T-helper 2 cell (primary cell): ENCODE measurements at regions not wholly inside any gene's neighbourhood (a gene's known extent, or its start where the extent isn't known, plus 50 kb on each side); places are given as distances from the start of the nearest gene placed in this dataset.

Source experiments
- DNase-seq, 5 experiments: peaks; one replicate each; pipeline versions ENCODE4 v3.0.0 to v3.0.0-alpha.2; 2012 to 2022

DNA sequence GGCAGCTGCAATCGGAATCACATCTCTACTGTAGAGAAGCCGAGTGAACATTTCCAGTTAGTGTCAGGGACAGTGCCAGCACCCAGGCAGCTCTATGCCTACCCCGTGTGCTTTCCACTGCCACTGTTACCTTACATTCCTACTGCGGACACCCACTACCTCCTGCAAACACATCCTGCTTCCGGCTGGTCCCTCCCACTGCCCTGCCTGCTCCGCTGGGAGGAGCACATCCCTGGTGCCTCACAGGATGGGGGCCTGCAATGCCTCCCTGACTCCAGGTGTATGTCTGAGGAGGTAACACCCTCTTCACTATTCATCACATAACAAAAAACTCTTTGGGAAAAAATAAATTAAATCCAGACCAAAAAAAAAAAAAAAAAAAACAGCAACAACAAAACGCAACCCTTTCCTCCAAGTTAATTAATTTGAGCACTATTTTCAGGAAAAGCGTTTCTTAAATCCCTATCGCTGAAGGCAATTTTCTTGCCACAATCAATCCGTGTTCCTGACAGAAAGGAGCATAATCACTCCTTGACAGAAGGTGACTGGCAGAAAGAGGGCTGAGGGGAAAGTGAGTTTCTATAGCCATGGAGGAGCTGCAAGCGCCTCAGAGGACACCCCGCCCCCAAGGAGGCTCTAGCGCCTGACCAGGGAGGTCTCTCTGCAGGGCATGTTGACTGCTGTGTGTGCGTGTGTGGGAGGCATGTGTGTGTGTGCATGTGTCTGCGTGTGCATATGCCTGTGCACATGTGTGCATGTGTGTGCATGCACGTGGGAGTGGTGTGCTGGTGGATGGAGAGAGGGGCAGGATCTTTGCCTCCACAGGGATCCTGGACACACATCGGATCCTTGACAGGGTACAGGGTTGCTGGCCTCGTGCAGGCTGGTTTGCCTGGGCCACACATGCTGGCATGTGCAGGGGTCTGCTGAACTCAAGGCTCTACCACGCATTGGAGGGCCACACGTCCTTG lies 134.8 kb upstream of the NTM start:
- DNase-seq = no peak

DNA sequence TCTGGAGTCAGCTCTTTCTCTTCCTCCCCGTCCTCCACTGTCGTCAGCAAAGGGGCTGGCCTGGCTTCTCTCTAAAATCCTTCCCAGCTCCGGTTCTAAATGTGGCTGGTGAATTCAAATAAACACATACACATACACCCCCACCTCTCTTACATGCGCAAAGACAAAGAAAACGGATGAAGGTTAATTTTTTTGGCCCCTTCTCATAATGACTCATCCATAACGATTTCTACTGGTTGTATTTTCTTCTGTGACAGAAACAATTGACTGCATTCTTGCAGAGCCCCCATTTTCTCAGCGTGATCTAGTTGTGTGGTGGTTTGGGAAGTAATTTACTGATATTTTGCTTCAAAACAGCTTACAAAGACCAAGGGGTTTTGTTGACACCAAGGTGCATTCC lies 130.0 kb upstream of the NTM start:
- no peak for DNase-seq

DNA sequence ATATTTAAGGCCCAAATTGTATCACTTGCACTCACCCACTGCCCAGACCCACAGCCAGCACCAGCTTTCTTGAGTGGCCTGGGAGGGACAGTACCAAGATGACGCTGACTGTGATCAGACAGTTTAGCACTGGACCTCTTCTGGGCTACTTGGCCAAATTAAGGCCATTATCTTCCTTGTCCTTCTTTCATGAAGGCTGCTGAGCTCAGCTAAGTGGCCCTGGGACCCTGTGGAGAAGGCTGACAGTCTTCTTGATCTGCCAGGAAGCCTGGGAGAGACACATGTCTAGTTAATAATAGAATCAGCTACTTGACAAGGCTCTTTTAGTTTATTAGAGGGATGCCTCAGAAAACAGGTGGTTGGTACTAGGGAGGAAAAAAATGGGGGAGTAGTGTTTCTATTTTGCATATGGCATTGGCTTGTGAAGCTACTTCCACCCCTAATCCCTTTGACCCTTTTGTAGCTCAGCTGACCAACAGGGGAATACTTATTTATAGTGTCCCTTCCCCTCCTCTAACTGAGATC lies 127.9 kb upstream of the NTM start:
- no peak for DNase-seq

DNA sequence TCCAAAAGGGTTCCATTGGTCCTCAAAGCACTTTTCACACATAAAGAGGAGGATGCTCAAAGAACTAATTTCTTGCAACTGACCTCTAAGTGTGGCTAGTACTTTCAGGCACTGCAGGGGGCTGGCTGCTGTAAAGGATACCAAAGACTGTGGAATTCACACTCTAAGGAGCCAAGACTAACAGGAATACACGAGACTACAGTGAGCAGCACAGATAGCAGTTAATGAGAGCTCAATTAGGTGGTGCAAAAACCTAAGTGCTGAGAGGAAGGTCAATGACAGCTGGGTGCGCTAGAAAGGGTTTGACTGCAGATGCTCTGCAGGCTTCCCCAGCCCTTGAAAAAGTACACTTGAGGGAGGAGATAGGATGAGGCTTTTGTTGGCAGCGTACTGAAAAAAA lies 124.3 kb upstream of the NTM start:
- no peak for DNase-seq

DNA sequence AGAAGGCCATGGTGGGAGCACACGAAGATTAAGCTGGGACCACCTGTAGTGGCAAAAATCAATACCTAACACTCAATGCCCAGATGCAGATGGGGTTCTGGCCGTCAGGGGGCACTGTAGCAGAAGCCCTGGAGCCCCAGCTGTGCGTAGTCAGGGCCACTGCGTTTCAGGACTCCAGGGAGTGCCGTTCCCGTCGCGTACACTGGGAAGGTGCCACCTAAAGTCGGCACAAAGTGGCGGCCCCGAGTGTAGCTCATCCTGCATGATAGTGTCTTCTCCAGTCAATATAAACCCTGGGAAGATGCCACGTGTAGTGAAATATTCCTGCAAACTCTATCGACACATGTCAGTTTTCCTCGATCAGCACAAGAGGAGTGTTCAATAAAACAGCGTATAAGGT lies 123.8 kb upstream of the NTM start:
- DNase-seq = peak in 1 of 5 experiments; percentile 3

DNA sequence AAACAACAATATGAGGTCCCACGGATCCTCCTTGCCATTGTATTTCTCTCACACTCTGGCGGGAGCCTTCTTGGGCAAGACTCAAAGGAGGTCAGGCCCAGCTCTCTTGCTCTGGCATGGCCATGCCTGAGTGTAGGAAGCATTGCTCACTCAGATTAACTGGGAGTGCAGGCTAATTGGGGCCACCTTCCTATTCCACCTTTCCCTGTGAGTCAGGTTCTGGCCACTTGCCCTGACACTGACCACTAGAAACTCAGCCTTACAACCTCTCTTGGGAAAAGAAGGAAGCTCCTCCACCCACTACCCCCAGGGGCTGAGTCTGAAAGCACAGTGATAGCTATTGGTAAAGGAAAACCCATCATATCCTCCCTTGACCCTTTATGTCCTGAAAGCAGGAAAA lies 121.8 kb upstream of the NTM start:
- DNase-seq = no peak

DNA sequence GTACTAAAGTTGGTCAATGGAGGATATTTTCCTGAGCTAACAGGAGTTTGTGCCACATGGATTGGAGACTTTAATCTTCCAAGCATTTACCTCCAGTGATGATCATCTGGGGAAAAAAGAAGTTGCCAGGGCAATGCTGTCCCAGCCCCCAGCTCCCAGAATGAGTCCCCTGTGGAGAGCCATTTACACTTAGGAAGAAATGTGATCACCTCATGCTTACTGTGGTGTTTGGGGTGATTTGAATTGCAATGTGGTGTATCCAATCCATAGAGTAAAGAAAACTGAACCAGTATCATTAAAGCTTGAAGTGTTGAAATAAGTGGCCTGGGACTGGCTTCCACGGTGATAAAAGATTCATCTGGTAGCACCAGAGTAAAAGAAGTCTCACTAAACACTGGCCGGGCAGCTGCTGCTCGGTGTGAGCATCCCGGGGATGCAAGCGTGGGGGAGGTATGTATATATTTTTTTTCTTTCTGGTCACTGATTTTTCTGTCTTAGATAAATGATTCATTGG lies 117.2 kb upstream of the NTM start:
- DNase-seq = no peak

DNA sequence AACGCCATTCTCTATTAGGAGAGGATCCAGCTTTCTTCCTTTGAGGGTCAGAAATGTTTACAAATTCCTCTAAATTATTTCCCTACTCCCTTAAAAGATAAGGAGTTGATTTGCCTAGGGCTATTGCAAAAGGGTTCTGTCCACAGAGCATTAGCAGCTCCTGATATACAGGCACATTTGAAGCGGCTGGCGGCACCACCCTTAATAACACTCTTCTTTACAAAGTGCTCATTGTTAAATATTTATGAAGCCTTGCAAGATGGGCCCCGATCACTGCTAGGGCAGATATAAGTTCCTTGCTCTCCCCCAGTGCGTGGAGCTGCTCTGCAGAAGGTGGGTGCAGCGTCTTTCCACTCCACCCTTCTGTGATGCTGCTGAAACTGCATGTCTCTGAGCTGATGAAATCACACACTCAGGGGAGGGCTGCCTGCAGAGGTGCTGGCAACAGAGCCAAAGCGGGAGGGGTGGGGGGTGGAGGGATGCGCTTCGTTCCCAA lies 116.7 kb upstream of the NTM start:
- no peak for DNase-seq

DNA sequence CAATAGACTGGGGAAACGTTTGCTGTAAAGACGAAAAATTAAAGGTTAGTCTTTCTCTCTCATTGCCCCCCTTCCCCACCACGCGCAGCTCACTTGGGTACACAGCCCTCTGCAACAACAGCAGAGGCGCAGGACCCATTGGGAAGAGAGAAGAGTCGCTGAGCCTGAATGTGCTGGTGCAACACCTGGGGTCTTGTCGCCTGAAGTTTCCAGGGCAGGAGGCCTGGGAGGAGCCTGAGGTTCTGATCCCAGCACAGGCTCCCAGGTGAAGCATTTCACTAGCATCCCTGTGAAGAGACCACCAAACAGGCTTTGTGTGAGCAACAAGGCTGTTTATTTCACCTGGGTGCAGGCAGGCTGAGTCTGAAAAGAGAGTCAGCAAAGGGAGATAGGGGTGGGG lies 116.2 kb upstream of the NTM start:
- no peak for DNase-seq

DNA sequence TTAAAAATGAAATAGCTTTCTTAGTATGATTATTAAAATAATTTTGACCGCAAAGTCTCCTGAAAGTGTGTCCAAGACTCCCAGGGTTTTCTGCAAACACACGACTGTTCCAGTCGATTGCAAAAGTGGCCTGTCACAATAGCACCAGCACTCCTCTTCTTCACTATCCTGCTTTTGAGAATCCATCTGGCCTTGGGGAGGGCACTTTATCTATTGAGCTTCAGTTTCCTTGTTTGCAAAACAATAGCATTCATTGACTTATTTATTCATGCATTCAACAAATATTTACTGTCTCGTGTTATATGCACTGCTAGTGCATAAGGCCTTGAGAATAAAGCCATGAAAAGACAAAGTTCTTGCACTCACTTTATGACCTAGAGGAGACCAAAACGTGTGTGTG lies 96.2 kb upstream of the NTM start:
- DNase-seq = no peak

DNA sequence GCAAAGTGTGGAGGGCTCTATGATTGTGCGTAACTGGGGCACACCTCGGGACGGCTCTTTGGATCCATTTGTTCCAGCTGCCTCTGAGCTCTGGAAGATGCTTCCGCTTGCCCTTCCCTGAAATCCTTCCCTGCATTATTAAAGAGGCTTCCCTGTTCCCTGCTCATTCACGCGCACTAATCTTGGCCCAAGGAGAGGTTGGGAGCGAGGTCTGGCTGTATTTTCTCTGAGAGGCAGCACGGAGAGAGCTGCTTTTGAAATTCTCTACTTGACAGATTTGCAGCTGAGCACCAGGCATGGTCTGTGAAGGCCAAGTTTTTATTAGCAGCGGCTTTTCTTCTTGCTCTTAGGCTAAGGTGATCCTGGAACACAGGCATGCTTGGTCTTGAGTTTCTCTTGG lies 94.8 kb upstream of the NTM start:
- no peak for DNase-seq

DNA sequence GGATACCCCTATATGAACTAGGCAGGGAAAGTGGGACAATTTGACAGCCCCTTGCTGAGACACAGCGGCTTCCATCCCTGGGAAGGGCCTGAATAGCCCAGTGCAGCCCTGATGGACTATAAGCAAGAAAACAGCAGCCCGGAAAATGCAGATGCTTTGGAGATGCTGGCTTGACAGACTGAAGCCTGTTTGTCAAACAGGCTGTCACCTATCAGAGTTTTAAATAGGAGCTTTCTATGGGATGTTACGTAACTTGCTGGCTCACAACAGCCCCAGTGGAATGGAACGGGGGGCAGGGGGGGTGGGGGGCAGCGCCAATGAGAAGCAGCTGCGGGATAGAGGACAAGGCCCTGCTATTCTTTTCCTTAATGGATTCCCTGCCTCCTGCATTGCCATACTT lies 91.9 kb upstream of the NTM start:
- no peak for DNase-seq

DNA sequence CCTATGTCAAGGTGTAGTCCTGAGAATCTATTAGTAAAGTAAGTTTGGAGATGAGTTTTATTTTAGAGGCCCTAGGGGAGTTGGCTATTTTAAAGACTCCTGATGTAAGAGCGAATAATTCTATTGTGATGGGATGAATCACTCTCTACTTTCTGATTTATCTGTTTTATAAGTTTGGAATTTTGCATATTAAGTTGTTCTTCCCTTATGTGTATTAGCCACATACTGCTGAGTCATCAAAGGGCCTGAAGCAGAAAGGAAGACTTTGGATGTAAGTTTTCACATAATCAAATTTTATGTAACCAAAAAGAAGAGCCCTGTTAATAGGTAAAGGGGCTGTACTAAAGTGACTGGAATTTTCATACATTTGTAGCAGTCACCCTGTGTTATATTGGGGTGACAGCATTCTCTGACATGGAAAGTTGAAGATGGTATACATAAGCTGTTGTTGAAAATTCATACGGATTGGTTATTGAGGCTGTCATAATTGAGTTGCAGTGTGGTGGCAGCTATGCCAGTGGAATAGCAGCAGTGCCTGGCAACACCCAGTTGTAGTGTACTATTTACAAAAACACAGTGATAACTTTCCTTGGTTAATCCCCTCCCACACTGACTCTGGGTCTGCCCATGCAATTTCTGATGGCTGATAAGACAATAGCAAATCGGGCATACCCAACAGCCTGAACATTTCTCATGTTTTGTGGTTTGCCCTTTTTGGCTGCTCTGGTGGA lies 90.6 kb upstream of the NTM start:
- DNase-seq = no peak

DNA sequence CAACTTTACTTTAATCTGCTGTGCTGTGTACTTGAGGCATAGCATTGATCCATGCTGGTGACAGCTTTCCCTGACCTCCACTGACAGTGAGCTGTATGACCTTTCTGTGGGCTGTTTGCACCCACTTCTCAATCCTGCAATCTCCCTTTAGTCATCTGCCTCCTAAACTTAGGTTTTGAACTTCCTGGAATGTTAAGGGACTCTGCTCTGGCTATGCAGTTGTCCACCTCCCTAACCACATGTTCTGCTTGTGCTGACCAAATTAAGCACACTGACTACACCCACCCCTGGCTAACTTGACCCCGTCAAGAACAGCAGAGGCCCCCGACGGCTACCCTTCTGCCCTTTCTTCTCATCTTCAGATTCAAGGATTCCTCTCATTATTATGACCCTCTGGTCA lies 89.1 kb upstream of the NTM start:
- DNase-seq = no peak

DNA sequence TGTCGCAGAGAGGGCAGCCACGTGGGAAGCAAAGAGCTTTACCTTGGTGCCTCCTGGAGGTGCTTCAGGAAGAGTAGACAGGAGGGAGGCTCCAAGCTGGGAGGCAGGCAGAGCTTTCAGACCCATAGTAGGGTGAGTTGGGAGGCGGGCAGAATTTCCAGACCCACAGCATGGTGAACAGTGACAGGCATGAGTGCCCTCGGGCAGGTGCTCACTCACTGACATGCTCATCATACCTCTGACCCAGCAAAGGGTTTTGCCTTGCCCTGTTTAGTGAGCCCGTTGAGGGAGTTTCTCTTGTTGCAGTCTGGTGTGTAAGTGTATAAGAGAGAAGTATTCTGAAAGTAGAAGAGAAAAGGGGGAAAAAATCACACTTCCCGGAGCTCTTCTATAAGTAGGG lies 86.4 kb upstream of the NTM start:
- no peak for DNase-seq

DNA sequence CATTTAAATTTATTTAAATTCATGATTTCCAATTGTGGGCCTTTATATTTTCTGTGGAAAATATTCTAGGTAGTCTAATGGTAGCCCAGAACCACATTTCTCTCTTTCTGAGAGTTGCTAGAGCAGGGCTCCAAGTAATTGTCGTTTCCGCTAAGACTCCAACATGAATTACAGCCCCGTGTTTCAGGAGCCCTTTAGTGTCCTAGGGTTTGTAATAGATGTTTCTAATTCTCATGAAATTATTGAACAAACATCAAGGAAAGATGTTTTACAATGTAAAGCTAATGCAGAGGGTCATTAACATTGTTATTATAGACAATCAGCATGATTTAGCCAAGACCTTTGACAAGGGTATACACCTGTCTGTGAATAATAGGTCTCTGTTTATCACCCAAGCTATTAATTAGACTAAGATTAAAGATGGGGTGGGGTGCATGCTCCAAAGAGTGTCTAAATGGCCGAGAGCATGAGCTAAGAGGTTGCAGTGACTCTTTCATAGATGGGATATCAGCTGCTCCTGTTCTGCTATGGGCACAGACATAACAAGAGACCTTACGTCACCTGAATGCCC lies 81.8 kb upstream of the NTM start:
- no peak for DNase-seq

DNA sequence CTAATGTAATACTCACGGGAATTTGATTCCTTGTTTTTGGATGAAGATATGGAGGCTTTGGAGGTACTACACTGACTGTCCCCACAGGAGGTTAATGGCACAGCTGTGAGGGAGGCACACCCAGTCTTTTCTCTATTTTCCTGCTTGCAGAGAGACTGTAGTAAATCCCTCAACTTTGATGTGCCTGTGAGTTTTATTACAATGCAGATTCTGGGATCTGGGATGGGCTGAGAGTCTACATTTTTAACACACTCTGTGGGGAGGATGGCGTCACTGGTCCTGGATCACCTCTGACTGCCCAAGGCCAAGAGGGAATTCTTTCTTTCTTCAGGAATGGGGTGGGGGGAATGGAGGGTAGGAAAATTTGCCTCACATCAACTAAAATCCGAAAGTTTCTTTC lies 80.2 kb upstream of the NTM start:
- no peak for DNase-seq

DNA sequence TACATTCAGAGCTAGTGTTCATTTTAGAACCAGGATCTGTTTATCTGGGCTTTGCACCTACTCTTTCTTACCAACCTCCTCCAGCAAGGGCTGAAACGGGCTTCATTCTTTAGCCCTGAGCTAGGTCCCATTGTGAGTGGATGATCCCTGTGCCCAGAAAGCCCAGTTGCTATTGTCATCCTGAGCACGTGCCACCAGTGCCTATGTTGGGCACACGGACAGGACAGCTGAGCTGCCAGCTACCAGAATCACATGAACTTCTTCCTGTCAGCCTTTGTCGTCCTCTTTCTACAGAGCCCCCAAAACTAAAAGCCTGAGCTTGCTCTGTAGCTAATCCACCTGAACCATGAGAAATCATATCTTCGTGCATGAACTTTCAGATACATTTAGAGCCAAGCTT lies 74.4 kb upstream of the NTM start:
- DNase-seq = no peak

DNA sequence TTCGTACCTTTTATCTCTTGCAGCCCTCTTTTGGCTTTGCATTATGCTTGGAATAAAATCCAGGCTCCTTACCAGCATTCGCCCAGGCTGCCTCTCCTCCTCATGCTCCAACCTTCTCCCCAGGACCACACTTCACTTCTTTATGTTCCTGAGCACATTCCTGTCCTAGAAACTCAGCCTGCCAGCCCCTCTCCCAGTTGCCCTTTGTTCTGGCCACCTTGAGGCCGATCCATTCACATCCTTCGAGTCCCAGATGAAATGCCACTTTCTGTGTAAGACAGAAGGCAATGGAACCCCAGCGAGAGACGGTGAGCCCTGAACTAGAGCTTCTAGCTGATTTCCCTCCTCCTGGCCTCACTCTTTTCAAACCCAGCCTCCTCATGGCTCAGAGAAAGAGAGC lies 73.0 kb upstream of the NTM start:
- DNase-seq = no peak

DNA sequence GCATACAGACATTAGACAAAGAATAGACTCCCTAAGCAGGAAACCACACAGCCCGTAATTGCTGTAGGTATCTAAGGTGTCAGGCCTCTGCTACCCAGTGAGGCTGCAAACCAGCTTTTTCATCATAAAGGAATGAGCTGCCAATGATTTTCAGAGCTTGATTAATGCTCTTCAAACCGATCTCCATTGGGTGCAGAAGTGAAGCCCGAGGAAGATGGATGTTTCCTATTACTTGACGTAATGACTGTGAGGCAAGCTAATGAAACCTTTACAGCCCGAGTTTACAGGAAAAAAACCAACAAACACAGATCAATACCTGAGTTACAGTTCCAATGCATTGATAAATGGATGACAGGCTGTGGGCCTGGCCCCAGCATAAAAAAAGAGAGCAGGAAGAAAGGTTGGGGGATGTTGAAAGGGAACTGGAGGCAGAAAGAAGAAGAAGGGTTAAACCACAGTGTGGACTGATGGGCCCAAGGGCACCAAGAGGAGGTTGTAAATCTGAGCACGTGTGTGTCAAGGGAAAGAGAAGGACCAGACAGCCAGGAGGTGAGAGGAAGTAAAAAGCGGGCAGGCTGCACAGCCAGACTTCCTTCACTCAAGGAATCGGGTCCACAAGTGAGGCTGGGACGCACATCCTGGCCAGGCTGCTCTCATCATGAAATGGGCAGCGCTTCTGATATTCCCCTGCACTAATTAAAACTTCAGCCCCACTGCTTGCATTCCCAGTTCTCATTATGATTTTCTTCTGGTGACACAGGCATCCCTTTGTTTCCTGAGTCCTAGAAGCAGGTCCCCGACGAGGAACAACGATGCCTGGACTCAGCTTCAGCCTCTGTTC lies 70.6 kb upstream of the NTM start:
- no peak for DNase-seq

DNA sequence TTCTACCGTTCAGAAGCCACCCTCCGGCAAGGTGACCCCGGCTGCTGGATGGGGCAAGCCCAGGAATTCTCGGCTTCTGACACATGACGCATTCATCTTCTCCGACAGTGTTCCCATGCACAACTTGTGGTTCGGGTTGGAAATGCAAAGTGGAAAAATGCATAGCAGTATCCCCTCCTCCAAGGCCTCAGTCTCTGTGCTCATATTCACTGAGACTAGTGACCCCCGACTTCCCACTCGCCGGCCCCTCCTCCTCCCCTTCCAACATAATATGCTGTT lies 70.0 kb upstream of the NTM start:
- DNase-seq = no peak

DNA sequence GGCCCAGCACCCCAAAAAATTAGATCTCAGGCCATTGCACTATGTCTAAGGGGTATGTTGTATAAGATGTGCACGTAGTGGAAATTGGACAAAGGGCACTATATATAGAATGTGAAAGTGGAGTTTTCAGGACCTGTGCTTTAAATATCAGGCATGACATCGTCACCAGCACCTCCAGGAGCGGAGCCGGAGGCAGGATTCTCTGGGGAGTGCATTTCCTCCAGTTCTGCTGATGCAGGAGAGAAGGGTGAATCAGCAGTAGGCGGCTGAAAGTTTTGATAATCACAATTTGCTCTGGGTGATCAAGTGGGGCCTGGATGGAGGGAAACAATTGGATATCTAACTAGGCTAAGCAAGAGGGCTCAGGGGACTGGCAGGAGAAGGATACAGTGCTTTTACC lies 69.1 kb upstream of the NTM start:
- DNase-seq = no peak

DNA sequence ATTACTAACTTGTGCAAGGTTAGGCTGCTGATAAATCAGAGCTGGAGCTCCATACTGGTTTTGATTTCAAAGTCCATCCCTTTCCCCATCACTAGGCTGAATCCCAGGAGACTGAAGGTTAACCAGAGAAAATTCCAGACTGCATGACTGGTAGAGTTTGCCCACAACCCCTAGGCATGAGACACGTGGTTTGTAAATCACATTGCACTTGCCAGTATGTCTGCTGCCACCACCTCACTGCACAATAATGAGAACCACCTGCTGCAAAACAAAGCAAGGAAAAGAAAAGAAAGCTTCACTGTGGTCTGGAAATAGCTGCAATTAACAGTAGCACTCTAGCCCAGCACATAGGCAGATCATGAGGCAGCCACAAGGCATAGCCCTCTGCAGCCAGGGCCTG lies 67.6 kb upstream of the NTM start:
- DNase-seq = no peak
